GM18873 (cell line): ENCODE measurements at regions not wholly inside any gene's neighbourhood (a gene's known extent, or its start where the extent isn't known, plus 50 kb on each side); places are given as distances from the start of the nearest gene placed in this dataset.

Source experiments
- ATAC-seq: cut with Tn5 transposase; IDR thresholded peaks from one replicate; pipeline ENCODE4 v1.9.1; 2021; ENCODE audit warnings: mild to moderate bottlenecking, moderate library complexity, moderate number of reproducible peaks; ENCODE audit not compliant: unreplicated experiment, low FRiP score

- no peak for ATAC-seq
Observed at GRCh38 chr6:6834356-6835222, 246.1 kb downstream of the LY86 start.

GRCh38 chr6:6835223-6835503 is 246.6 kb downstream of the LY86 start:
- no peak for ATAC-seq

- no peak for ATAC-seq
Observed at GRCh38 chr6:6836609-6837406, 248.3 kb downstream of the LY86 start.

GRCh38 chr6:6837541-6838080 is 249.1 kb downstream of the LY86 start:
- ATAC-seq: no peak

GRCh38 chr6:6840831-6841291 is 252.3 kb downstream of the LY86 start:
- ATAC-seq: no peak

GRCh38 chr6:6841571-6841970 is 253.1 kb downstream of the LY86 start:
- no peak for ATAC-seq

- ATAC-seq: no peak
Observed at GRCh38 chr6:6842291-6842690, 253.8 kb downstream of the LY86 start.

- ATAC-seq: no peak
Observed at GRCh38 chr6:6843057-6843627, 254.6 kb downstream of the LY86 start.

GRCh38 chr6:6843777-6844176 is 255.3 kb downstream of the LY86 start:
- no peak for ATAC-seq

GRCh38 chr6:6844530-6844929 is 256.0 kb downstream of the LY86 start:
- no peak for ATAC-seq

- no peak for ATAC-seq
Observed at GRCh38 chr6:6845603-6846002, 257.1 kb downstream of the LY86 start.

GRCh38 chr6:6847591-6847990 is 259.1 kb downstream of the LY86 start:
- ATAC-seq: no peak

GRCh38 chr6:6851059-6851948 is 256.5 kb upstream of the RREB1 start:
- no peak for ATAC-seq

GRCh38 chr6:6851949-6852261 is 255.9 kb upstream of the RREB1 start:
- ATAC-seq: no peak

- ATAC-seq: peak; percentile 63
Observed at GRCh38 chr6:6856538-6857523, 250.9 kb upstream of the RREB1 start.

- no peak for ATAC-seq
Observed at GRCh38 chr6:6857528-6857927, 250.2 kb upstream of the RREB1 start.

GRCh38 chr6:6858533-6858982 is 249.2 kb upstream of the RREB1 start:
- no peak for ATAC-seq

GRCh38 chr6:6859105-6859504 is 248.7 kb upstream of the RREB1 start:
- ATAC-seq: no peak

- ATAC-seq: no peak
Observed at GRCh38 chr6:6859722-6860121, 248.0 kb upstream of the RREB1 start.
